Esophagus squamous epithelium (tissue), 5 donors: ENCODE measurements at regions not wholly inside any gene's neighbourhood (a gene's known extent, or its start where the extent isn't known, plus 50 kb on each side); places are given as distances from the start of the nearest gene placed in this dataset.
"Not testable (repeated sequence)": the region's sequence is repeated elsewhere in the genome, so short reads cannot be mapped to it uniquely, and the experiment has no call there.

Source experiments
- DNase-seq: peaks from one replicate; lab custom pipeline; 2025; lab: John Stamatoyannopoulos, UW
- H3K27ac ChIP-seq, 4 donors: fragments of 200-600 bp; sonication (generic); one replicate each; pipeline ENCODE4 v1.5.1; 2016 to 2019; ENCODE audit warnings: mild to moderate bottlenecking in 1 of 4
- H3K27me3 ChIP-seq, 4 donors: fragments of 200-600 bp; sonication (generic); 1 replicate in 3 of 4; 2 replicates in 1 of 4; pipeline versions ENCODE4 v1.5.1 to v1.6.0; 2017 to 2021; ENCODE audit warnings: antibody characterized with exemption in 1 of 4
- H3K36me3 ChIP-seq, 3 donors: fragments of 200-600 bp; sonication (generic); one replicate each; pipeline ENCODE4 v1.5.1; 2016 to 2019
- H3K4me1 ChIP-seq, 3 donors: fragments of 200-600 bp; sonication (generic); one replicate each; pipeline ENCODE4 v1.5.1; 2017 to 2019
- H3K4me3 ChIP-seq, 4 donors: fragments of 200-600 bp; sonication (generic); 1 replicate in 3 of 4; 2 replicates in 1 of 4; pipeline ENCODE4 v1.5.1; 2016 to 2019; ENCODE audit warnings: mild to moderate bottlenecking in 2 of 4, moderate library complexity in 1 of 4
- H3K9me3 ChIP-seq, 3 donors: fragments of 200-600 bp; sonication (generic); one replicate each; pipeline ENCODE4 v1.5.1; 2016 to 2019
- POLR2A ChIP-seq, 4 donors: fragments of 450-650 bp; IDR thresholded peaks; one replicate each; pipeline ENCODE4 v1.6.1; 2017; ENCODE audit warnings: antibody characterized with exemption in 4 of 4, mild to moderate bottlenecking in 4 of 4, moderate library complexity in 3 of 4
- WGBS, 2 donors: methylation state at CpG; one replicate each; pipeline ENCODE4 v1.1.5; 2018; 5-methylcytosine and 5-hydroxymethylcytosine counted together
- intact Hi-C: fragments of 100-400 bp; cut with DNase I; formaldehyde crosslinking; loops from one replicate; pipeline ENCODE4 v1.15.0; 2022
- TF ChIP-seq, protein P1 (sequence below), 6 experiments: fragments of 450-650 bp in 4 of 6; fragments of 200-600 bp in 2 of 6; sonication (generic) in 2 of 6; IDR thresholded peaks; one replicate each; pipeline ENCODE4 v1.5.1; 2016 to 2019; ENCODE audit warnings: antibody characterized with exemption in 6 of 6, mild to moderate bottlenecking in 4 of 6, moderate library complexity in 4 of 6
- donor health status: DM: yes; HTN: yes; CAD: no.

DNA sequence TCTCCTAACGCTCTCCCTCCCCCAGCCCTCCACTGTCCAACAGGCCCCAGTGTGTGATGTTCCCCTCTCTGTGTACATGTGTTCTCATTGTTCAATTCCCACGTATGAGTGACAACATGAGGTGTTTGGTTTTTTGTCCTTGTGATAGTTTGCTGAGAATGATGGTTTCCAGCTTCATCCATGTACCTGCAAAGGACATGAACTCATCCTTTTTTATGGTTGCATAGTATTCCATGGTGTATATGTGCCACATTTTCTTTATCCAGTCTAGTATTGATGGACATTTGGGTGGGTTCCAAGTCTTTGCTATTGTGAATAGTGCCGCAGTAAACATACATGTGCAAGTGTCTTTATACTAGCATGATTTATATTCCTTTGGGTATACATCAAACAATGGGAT is 347.4 kb downstream of the MAGEE1 start:
- DNase-seq, H3K9me3 ChIP-seq, H3K4me3 ChIP-seq, H3K27me3 ChIP-seq, H3K4me1 ChIP-seq, intact Hi-C loops, H3K27ac ChIP-seq, H3K36me3 ChIP-seq: not testable (repeated sequence)
- WGBS, 2 donors, result 86 to 87% methylated on average over 3 of the region's 3 CpGs

DNA sequence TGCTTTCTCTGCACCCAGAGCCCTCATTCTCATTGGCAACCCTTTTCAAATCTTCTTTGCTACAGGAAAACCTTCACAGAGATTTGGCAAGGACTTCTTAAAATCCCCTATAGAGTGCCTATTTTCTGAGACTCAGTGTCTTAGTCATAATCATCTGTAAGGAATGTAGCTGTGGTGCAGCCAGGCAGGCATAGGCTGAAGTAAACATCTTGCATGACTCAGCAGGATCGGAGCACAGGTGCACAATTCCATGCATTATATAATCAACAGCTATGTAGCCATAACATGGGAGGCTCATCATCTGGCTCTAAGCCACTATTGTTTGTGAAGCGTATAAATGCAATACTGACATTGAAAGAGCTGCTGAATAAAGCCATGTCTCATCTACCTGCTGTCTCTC is 368.8 kb downstream of the MAGEE1 start:
- no peak for DNase-seq
- Histone ChIP-seq H3K36me3 (no peaks in the 10 kb centered on the region), H3K9me3 (no peaks in the 10 kb centered on the region), H3K27me3 (no peaks in the 10 kb centered on the region), H3K4me1 (no peaks in the 10 kb centered on the region), H3K4me3 (no peak overlapping the region), H3K27ac (no peak overlapping the region)
- WGBS, 2 donors, result 63 to 75% methylated on average over 2 of the region's 2 CpGs
- TF ChIP-seq POLR2A (IDR thresholded peaks at IDR 0.05), result no peak
- TF ChIP-seq, protein P1, sequence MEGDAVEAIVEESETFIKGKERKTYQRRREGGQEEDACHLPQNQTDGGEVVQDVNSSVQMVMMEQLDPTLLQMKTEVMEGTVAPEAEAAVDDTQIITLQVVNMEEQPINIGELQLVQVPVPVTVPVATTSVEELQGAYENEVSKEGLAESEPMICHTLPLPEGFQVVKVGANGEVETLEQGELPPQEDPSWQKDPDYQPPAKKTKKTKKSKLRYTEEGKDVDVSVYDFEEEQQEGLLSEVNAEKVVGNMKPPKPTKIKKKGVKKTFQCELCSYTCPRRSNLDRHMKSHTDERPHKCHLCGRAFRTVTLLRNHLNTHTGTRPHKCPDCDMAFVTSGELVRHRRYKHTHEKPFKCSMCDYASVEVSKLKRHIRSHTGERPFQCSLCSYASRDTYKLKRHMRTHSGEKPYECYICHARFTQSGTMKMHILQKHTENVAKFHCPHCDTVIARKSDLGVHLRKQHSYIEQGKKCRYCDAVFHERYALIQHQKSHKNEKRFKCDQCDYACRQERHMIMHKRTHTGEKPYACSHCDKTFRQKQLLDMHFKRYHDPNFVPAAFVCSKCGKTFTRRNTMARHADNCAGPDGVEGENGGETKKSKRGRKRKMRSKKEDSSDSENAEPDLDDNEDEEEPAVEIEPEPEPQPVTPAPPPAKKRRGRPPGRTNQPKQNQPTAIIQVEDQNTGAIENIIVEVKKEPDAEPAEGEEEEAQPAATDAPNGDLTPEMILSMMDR (IDR thresholded peaks at IDR 0.05), result no peak
- intact Hi-C loops, result no loop called here

DNA sequence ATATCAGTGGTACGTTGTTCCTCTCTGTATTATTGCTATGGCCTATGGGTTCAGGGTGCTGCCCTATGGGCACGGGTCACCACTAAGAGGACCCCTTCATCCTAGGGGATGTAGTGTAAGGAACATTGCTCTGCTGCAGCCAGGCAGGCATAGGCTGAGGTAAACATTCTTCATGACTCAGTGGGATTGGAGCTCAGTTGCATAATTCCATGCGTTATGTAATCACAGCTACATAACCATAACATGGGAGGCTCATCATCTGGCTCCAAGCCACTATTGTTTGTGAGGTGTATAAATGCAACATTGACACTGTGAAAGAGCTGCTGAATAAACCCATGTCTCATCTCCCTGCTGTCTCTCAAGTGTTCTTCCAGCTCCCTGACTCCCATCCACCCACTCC is 375.2 kb downstream of the MAGEE1 start:
- intact Hi-C loops, result no loop called here

DNA sequence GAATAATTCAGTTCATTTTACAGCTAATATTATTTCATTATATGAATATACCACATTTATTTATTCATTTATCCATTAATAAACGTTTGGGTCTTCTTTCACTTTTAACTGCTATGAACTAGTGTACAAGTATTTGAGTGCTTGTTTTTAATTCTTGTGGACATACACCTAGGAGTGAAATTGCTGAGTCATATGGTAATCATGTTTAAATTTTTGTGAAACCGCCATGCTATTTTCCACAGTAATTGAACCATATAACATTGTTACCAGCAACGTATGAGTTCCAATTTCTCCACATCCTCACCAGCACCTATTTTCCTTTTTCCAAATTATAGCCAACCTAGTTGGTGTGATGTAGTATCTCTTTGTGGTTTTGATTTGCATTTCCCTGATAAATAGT is 388.2 kb downstream of the MAGEE1 start:
- Histone ChIP-seq H3K4me3 (no peak overlapping the region), H3K27ac (no peak overlapping the region), H3K36me3 (no peaks in the 10 kb centered on the region), H3K4me1 (no peaks in the 10 kb centered on the region), H3K9me3 (no peaks in the 10 kb centered on the region), H3K27me3 (no peaks in the 10 kb centered on the region)
- TF ChIP-seq, protein P1 (IDR thresholded peaks at IDR 0.05), result no peak
- TF ChIP-seq POLR2A (IDR thresholded peaks at IDR 0.05), result no peak
- no peak for DNase-seq
- WGBS, 2 donors, result 67 to 83% methylated on average over 3 of the region's 3 CpGs
- intact Hi-C loops, result no loop called here

More for the DNA sequence above, 375.2 kb downstream of the MAGEE1 start:
- no peak for TF ChIP-seq POLR2A (IDR thresholded peaks at IDR 0.05)
- TF ChIP-seq, protein P1 (IDR thresholded peaks at IDR 0.05), result no peak
- WGBS, 2 donors, result 40 to 66% methylated on average over 1 to 3 of the region's 3 CpGs
- no peak for DNase-seq
- H3K36me3 ChIP-seq, result no peaks in the 10 kb centered on the region
- no peak overlapping the region for H3K27ac ChIP-seq
- H3K4me1 ChIP-seq, result no peaks in the 10 kb centered on the region
- no peaks in the 10 kb centered on the region for H3K9me3 ChIP-seq
- no peak overlapping the region for H3K4me3 ChIP-seq
- H3K27me3 ChIP-seq, result no peaks in the 10 kb centered on the region

DNA sequence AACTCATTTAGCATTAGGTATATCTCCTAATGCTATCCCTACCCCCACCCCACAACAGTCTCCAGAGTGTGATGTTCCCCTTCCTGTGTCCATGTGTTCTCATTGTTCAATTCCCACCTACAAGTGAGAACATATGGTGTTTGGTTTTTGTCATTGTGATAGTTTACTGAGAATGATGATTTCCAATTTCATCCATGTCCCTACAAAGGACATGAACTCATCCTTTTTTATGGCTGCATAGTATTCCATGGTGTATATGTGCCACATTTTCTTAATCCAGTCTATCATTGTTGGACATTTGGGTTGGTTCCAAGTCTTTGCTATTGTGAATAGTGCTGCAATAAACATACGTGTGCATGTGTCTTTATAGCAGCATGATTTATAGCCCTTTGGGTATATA is 389.8 kb downstream of the MAGEE1 start:
- intact Hi-C loops, H3K9me3 ChIP-seq, H3K27me3 ChIP-seq, H3K4me1 ChIP-seq, H3K27ac ChIP-seq, DNase-seq, H3K36me3 ChIP-seq, H3K4me3 ChIP-seq: not testable (repeated sequence)
- no CpG with 5 or more reads among the region's 1 CpG for WGBS, 2 donors

DNA sequence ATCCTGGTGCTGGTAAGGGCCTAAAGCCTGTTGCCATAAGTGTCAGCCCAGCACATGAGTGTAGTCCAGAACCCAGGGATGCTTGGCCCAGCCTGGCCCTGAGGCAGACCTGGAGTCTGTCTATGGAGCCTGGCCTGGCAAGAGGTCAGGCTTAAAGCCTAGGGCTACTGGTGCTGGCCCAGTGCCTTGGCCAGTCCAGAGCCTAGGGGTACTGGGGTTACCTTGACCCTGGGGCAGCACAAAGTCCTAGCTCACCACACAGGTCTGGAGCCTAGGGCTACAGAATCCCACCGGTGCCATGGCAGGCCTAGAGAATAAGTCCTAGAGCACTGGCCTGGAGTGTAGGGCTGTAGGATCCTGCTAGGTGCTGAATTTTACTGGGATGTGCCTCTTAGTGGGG is 393.8 kb downstream of the MAGEE1 start:
- DNase-seq, result no peak
- TF ChIP-seq POLR2A (IDR thresholded peaks at IDR 0.05), result no peak
- TF ChIP-seq, protein P1 (IDR thresholded peaks at IDR 0.05), result no peak
- Histone ChIP-seq H3K4me3 (no peak overlapping the region), H3K36me3 (no peaks in the 10 kb centered on the region), H3K4me1 (no peaks in the 10 kb centered on the region), H3K27me3 (no peaks in the 10 kb centered on the region), H3K27ac (no peak overlapping the region), H3K9me3 (no peaks in the 10 kb centered on the region)
- intact Hi-C loops, result no loop called here
- no CpG with 5 or more reads among the region's 1 CpG for WGBS, 2 donors
